ENCODE measurements at regions not wholly inside any gene's neighbourhood (a gene's known extent, or its start where the extent isn't known, plus 50 kb on each side); places are given as distances from the start of the nearest gene placed in this dataset.
"Not testable (repeated sequence)": the region's sequence is repeated elsewhere in the genome, so short reads cannot be mapped to it uniquely, and the experiment has no call there.

GRCh38 chr5:90214991-90215390 lies 194.6 kb downstream of the CETN3 start:
- no peaks in the 10 kb centered on the region for H3K36me3 ChIP-seq (ENCODE audit: control insufficient read depth in 1 of 2, insufficient read depth in 2 of 2, low read length in 2 of 2)
- H3K27me3 ChIP-seq (ENCODE audit: control insufficient read depth in 1 of 2, insufficient read depth in 2 of 2, low read length in 2 of 2): no peaks in the 10 kb centered on the region
- no peak overlapping the region for H3K4me3 ChIP-seq (ENCODE audit: low read depth in 1 of 2, low read length in 2 of 2)
- H3K27ac ChIP-seq (ENCODE audit: low read depth, low read length): no peak overlapping the region
- H3K9me3 ChIP-seq (ENCODE audit: control insufficient read depth in 1 of 2, low read length in 2 of 2): no peaks in the 10 kb centered on the region
- H3K9ac ChIP-seq (ENCODE audit: low read depth in 1 of 2, low read length in 2 of 2): no peak overlapping the region
- H3K4me1 ChIP-seq (ENCODE audit: control insufficient read depth in 1 of 2, insufficient read depth in 2 of 2, low read length in 2 of 2): no peaks in the 10 kb centered on the region

GRCh38 chr5:90208323-90208722 lies 201.2 kb downstream of the CETN3 start:
- H3K27ac ChIP-seq (ENCODE audit: low read depth, low read length); H3K9me3 ChIP-seq (ENCODE audit: control insufficient read depth in 1 of 2, low read length in 2 of 2); H3K27me3 ChIP-seq (ENCODE audit: control insufficient read depth in 1 of 2, insufficient read depth in 2 of 2, low read length in 2 of 2); H3K4me3 ChIP-seq (ENCODE audit: low read depth in 1 of 2, low read length in 2 of 2); H3K36me3 ChIP-seq (ENCODE audit: control insufficient read depth in 1 of 2, insufficient read depth in 2 of 2, low read length in 2 of 2); H3K4me1 ChIP-seq (ENCODE audit: control insufficient read depth in 1 of 2, insufficient read depth in 2 of 2, low read length in 2 of 2); H3K9ac ChIP-seq (ENCODE audit: low read depth in 1 of 2, low read length in 2 of 2): not testable (repeated sequence)

GRCh38 chr5:90201923-90202322 lies 207.6 kb downstream of the CETN3 start:
- no peak overlapping the region for H3K27ac ChIP-seq (ENCODE audit: low read depth, low read length)
- no peak overlapping the region for H3K4me3 ChIP-seq (ENCODE audit: low read depth in 1 of 2, low read length in 2 of 2)
- no peaks in the 10 kb centered on the region for H3K4me1 ChIP-seq (ENCODE audit: control insufficient read depth in 1 of 2, insufficient read depth in 2 of 2, low read length in 2 of 2)
- no peaks in the 10 kb centered on the region for H3K9me3 ChIP-seq (ENCODE audit: control insufficient read depth in 1 of 2, low read length in 2 of 2)
- no peaks in the 10 kb centered on the region for H3K27me3 ChIP-seq (ENCODE audit: control insufficient read depth in 1 of 2, insufficient read depth in 2 of 2, low read length in 2 of 2)
- no peaks in the 10 kb centered on the region for H3K36me3 ChIP-seq (ENCODE audit: control insufficient read depth in 1 of 2, insufficient read depth in 2 of 2, low read length in 2 of 2)
- H3K9ac ChIP-seq (ENCODE audit: low read depth in 1 of 2, low read length in 2 of 2): no peak overlapping the region

- Histone ChIP-seq H3K27ac (ENCODE audit: low read depth, low read length) (no peak overlapping the region), H3K9me3 (ENCODE audit: control insufficient read depth in 1 of 2, low read length in 2 of 2) (no peaks in the 10 kb centered on the region), H3K27me3 (ENCODE audit: control insufficient read depth in 1 of 2, insufficient read depth in 2 of 2, low read length in 2 of 2) (no peaks in the 10 kb centered on the region), H3K4me3 (ENCODE audit: low read depth in 1 of 2, low read length in 2 of 2) (no peak overlapping the region), H3K9ac (ENCODE audit: low read depth in 1 of 2, low read length in 2 of 2) (no peak overlapping the region), H3K4me1 (ENCODE audit: control insufficient read depth in 1 of 2, insufficient read depth in 2 of 2, low read length in 2 of 2) (no peaks in the 10 kb centered on the region), H3K36me3 (ENCODE audit: control insufficient read depth in 1 of 2, insufficient read depth in 2 of 2, low read length in 2 of 2) (no peaks in the 10 kb centered on the region)
Observed at GRCh38 chr5:90193185-90193822, 216.3 kb downstream of the CETN3 start.

GRCh38 chr5:90191352-90192045 lies 218.1 kb downstream of the CETN3 start:
- Histone ChIP-seq H3K4me1 (ENCODE audit: control insufficient read depth in 1 of 2, insufficient read depth in 2 of 2, low read length in 2 of 2) (no peaks in the 10 kb centered on the region), H3K27me3 (ENCODE audit: control insufficient read depth in 1 of 2, insufficient read depth in 2 of 2, low read length in 2 of 2) (no peaks in the 10 kb centered on the region), H3K9ac (ENCODE audit: low read depth in 1 of 2, low read length in 2 of 2) (no peak overlapping the region), H3K36me3 (ENCODE audit: control insufficient read depth in 1 of 2, insufficient read depth in 2 of 2, low read length in 2 of 2) (no peaks in the 10 kb centered on the region), H3K9me3 (ENCODE audit: control insufficient read depth in 1 of 2, low read length in 2 of 2) (no peaks in the 10 kb centered on the region), H3K4me3 (ENCODE audit: low read depth in 1 of 2, low read length in 2 of 2) (no peak overlapping the region), H3K27ac (ENCODE audit: low read depth, low read length) (no peak overlapping the region)

GRCh38 chr5:90185897-90186468 lies 223.6 kb downstream of the CETN3 start:
- Histone ChIP-seq H3K9ac (ENCODE audit: low read depth in 1 of 2, low read length in 2 of 2) (no peak overlapping the region), H3K9me3 (ENCODE audit: control insufficient read depth in 1 of 2, low read length in 2 of 2) (no peaks in the 10 kb centered on the region), H3K36me3 (ENCODE audit: control insufficient read depth in 1 of 2, insufficient read depth in 2 of 2, low read length in 2 of 2) (no peaks in the 10 kb centered on the region), H3K27ac (ENCODE audit: low read depth, low read length) (no peak overlapping the region), H3K4me1 (ENCODE audit: control insufficient read depth in 1 of 2, insufficient read depth in 2 of 2, low read length in 2 of 2) (no peaks in the 10 kb centered on the region), H3K4me3 (ENCODE audit: low read depth in 1 of 2, low read length in 2 of 2) (no peak overlapping the region), H3K27me3 (ENCODE audit: control insufficient read depth in 1 of 2, insufficient read depth in 2 of 2, low read length in 2 of 2) (no peaks in the 10 kb centered on the region)

- H3K4me3 ChIP-seq (ENCODE audit: low read depth in 1 of 2, low read length in 2 of 2): no peak overlapping the region
- H3K4me1 ChIP-seq (ENCODE audit: control insufficient read depth in 1 of 2, insufficient read depth in 2 of 2, low read length in 2 of 2): no peaks in the 10 kb centered on the region
- no peak overlapping the region for H3K9ac ChIP-seq (ENCODE audit: low read depth in 1 of 2, low read length in 2 of 2)
- no peak overlapping the region for H3K27ac ChIP-seq (ENCODE audit: low read depth, low read length)
- no peaks in the 10 kb centered on the region for H3K27me3 ChIP-seq (ENCODE audit: control insufficient read depth in 1 of 2, insufficient read depth in 2 of 2, low read length in 2 of 2)
- H3K36me3 ChIP-seq (ENCODE audit: control insufficient read depth in 1 of 2, insufficient read depth in 2 of 2, low read length in 2 of 2): no peaks in the 10 kb centered on the region
- no peaks in the 10 kb centered on the region for H3K9me3 ChIP-seq (ENCODE audit: control insufficient read depth in 1 of 2, low read length in 2 of 2)
Observed at GRCh38 chr5:90184764-90185163, 224.8 kb downstream of the CETN3 start.

- no peaks in the 10 kb centered on the region for H3K27me3 ChIP-seq (ENCODE audit: control insufficient read depth in 1 of 2, insufficient read depth in 2 of 2, low read length in 2 of 2)
- no peaks in the 10 kb centered on the region for H3K36me3 ChIP-seq (ENCODE audit: control insufficient read depth in 1 of 2, insufficient read depth in 2 of 2, low read length in 2 of 2)
- H3K4me3 ChIP-seq (ENCODE audit: low read depth in 1 of 2, low read length in 2 of 2): no peak overlapping the region
- no peaks in the 10 kb centered on the region for H3K4me1 ChIP-seq (ENCODE audit: control insufficient read depth in 1 of 2, insufficient read depth in 2 of 2, low read length in 2 of 2)
- no peak overlapping the region for H3K27ac ChIP-seq (ENCODE audit: low read depth, low read length)
- no peak overlapping the region for H3K9ac ChIP-seq (ENCODE audit: low read depth in 1 of 2, low read length in 2 of 2)
- H3K9me3 ChIP-seq (ENCODE audit: control insufficient read depth in 1 of 2, low read length in 2 of 2): no peaks in the 10 kb centered on the region
Observed at GRCh38 chr5:90182726-90183125, 226.8 kb downstream of the CETN3 start.

- H3K4me1 ChIP-seq (ENCODE audit: control insufficient read depth in 1 of 2, insufficient read depth in 2 of 2, low read length in 2 of 2): no peaks in the 10 kb centered on the region
- no peaks in the 10 kb centered on the region for H3K9me3 ChIP-seq (ENCODE audit: control insufficient read depth in 1 of 2, low read length in 2 of 2)
- no peaks in the 10 kb centered on the region for H3K36me3 ChIP-seq (ENCODE audit: control insufficient read depth in 1 of 2, insufficient read depth in 2 of 2, low read length in 2 of 2)
- no peak overlapping the region for H3K27ac ChIP-seq (ENCODE audit: low read depth, low read length)
- no peak overlapping the region for H3K9ac ChIP-seq (ENCODE audit: low read depth in 1 of 2, low read length in 2 of 2)
- H3K4me3 ChIP-seq (ENCODE audit: low read depth in 1 of 2, low read length in 2 of 2): no peak overlapping the region
- no peaks in the 10 kb centered on the region for H3K27me3 ChIP-seq (ENCODE audit: control insufficient read depth in 1 of 2, insufficient read depth in 2 of 2, low read length in 2 of 2)
Observed at GRCh38 chr5:90174236-90174635, 235.3 kb downstream of the CETN3 start.

- no peak overlapping the region for H3K9ac ChIP-seq (ENCODE audit: low read depth in 1 of 2, low read length in 2 of 2)
- no peak overlapping the region for H3K27ac ChIP-seq (ENCODE audit: low read depth, low read length)
- no peaks in the 10 kb centered on the region for H3K4me1 ChIP-seq (ENCODE audit: control insufficient read depth in 1 of 2, insufficient read depth in 2 of 2, low read length in 2 of 2)
- H3K4me3 ChIP-seq (ENCODE audit: low read depth in 1 of 2, low read length in 2 of 2): no peak overlapping the region
- no peaks in the 10 kb centered on the region for H3K27me3 ChIP-seq (ENCODE audit: control insufficient read depth in 1 of 2, insufficient read depth in 2 of 2, low read length in 2 of 2)
- no peaks in the 10 kb centered on the region for H3K9me3 ChIP-seq (ENCODE audit: control insufficient read depth in 1 of 2, low read length in 2 of 2)
- H3K36me3 ChIP-seq (ENCODE audit: control insufficient read depth in 1 of 2, insufficient read depth in 2 of 2, low read length in 2 of 2): no peaks in the 10 kb centered on the region
Observed at GRCh38 chr5:90173299-90174030, 236.1 kb downstream of the CETN3 start.
